ENCODE measurements at regions not wholly inside any gene's neighbourhood (a gene's known extent, or its start where the extent isn't known, plus 50 kb on each side); places are given as distances from the start of the nearest gene placed in this dataset.

GRCh38 chr5:158397278-158397677, 538.3 kb upstream of the CLINT1 start:
- H3K36me3 ChIP-seq (ENCODE audit: low read depth, low read length): no peaks in the 10 kb centered on the region
- H4K20me1 ChIP-seq (ENCODE audit: low read length): no peaks in the 10 kb centered on the region
- ATAC-seq (no peak), DNase-seq (no peak)
- ChIA-PET CTCF (no interaction called here), POLR2A (ENCODE audit: unreplicated experiment) (no interaction called here)
- TF ChIP-seq EZH2phosphoT487 (IDR thresholded peaks at IDR 0.05; ENCODE audit: borderline replicate concordance, low read length) (no peak), CTCF (conservative IDR thresholded peaks at IDR 0.05; ENCODE audit: low read depth, low read length) (no peak), EZH2 (IDR thresholded peaks at IDR 0.05; ENCODE audit: low read length, unreplicated experiment) (no peak)
- H3K9me3 ChIP-seq (ENCODE audit: low read length): no peaks in the 10 kb centered on the region
- H3K79me2 ChIP-seq (ENCODE audit: low read length): no peaks in the 10 kb centered on the region
- no peak overlapping the region for H3K4me3 ChIP-seq (ENCODE audit: low read length)
- no TSS peak for BruUV-seq (replicated peaks)
- H3K4me2 ChIP-seq (ENCODE audit: low read length): no peak overlapping the region
- H3F3A ChIP-seq (ENCODE audit: low read length, unreplicated experiment): no peaks in the 10 kb centered on the region
- intact Hi-C loops (cut with micrococcal nuclease): no loop called here
- H3K9ac ChIP-seq (ENCODE audit: low read length): no peak overlapping the region
- H3K27me3 ChIP-seq (ENCODE audit: low read length): no peaks in the 10 kb centered on the region
- no peak overlapping the region for H3K27ac ChIP-seq (ENCODE audit: low read length)
- no peak overlapping the region for H2AFZ ChIP-seq (ENCODE audit: low read length)
- no peaks in the 10 kb centered on the region for H3K9me2 ChIP-seq (replicated peaks; ENCODE audit: low read length)
- peaks cover 13% of the 10 kb centered on the region for H3K4me1 ChIP-seq (ENCODE audit: insufficient read depth, low read length)

- intact Hi-C loops (cut with micrococcal nuclease): no loop called here
- no peak for TF ChIP-seq EZH2phosphoT487 (IDR thresholded peaks at IDR 0.05; ENCODE audit: borderline replicate concordance, low read length)
- TF ChIP-seq CTCF (conservative IDR thresholded peaks at IDR 0.05; ENCODE audit: low read depth, low read length): no peak
- TF ChIP-seq EZH2 (IDR thresholded peaks at IDR 0.05; ENCODE audit: low read length, unreplicated experiment): no peak
- ATAC-seq (no peak), DNase-seq (no peak)
- CTCF ChIA-PET: no interaction called here
- H3K27me3 ChIP-seq (ENCODE audit: low read length): no peaks in the 10 kb centered on the region
- POLR2A ChIA-PET (ENCODE audit: unreplicated experiment): no interaction called here
- H3K36me3 ChIP-seq (ENCODE audit: low read depth, low read length): no peaks in the 10 kb centered on the region
- H3K9me2 ChIP-seq (replicated peaks; ENCODE audit: low read length): no peaks in the 10 kb centered on the region
- BruUV-seq (replicated peaks): no TSS peak
- no peaks in the 10 kb centered on the region for H3K9me3 ChIP-seq (ENCODE audit: low read length)
- H3K4me2 ChIP-seq (ENCODE audit: low read length): no peak overlapping the region
- no peak overlapping the region for H3K27ac ChIP-seq (ENCODE audit: low read length)
- no peaks in the 10 kb centered on the region for H3F3A ChIP-seq (ENCODE audit: low read length, unreplicated experiment)
- H3K4me1 ChIP-seq (ENCODE audit: insufficient read depth, low read length): peaks cover 41% of the 10 kb centered on the region
- H3K9ac ChIP-seq (ENCODE audit: low read length): no peak overlapping the region
- H4K20me1 ChIP-seq (ENCODE audit: low read length): no peaks in the 10 kb centered on the region
- H3K79me2 ChIP-seq (ENCODE audit: low read length): no peaks in the 10 kb centered on the region
- H3K4me3 ChIP-seq (ENCODE audit: low read length): no peak overlapping the region
- H2AFZ ChIP-seq (ENCODE audit: low read length): no peak overlapping the region
Measured at GRCh38 chr5:158394102-158394501, 535.2 kb upstream of the CLINT1 start.

DNA sequence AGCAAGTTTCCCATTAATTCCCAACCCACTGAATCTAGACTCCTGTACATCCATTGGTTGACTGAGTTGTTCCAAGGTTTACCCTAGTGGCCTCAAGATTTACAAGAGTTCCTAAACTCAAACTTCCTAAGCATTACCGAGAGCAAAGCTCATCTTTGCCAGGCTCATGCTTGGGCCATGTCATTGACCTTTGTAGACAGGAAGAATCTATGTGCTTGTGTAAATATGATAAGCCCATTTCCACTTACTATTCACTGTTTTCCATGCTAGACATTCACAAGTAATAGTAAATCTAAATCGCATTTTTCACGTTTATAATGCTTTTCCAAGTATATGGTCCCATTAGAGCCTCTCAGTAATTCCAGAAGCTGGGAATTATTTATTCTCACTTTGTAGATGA, 534.5 kb upstream of the CLINT1 start:
- H4K20me1 ChIP-seq (ENCODE audit: low read length): no peaks in the 10 kb centered on the region
- DNase-seq (no peak), ATAC-seq (no peak)
- H2AFZ ChIP-seq (ENCODE audit: low read length): no peak overlapping the region
- no peak overlapping the region for H3K9ac ChIP-seq (ENCODE audit: low read length)
- no peaks in the 10 kb centered on the region for H3K27me3 ChIP-seq (ENCODE audit: low read length)
- no peaks in the 10 kb centered on the region for H3K36me3 ChIP-seq (ENCODE audit: low read depth, low read length)
- no peak overlapping the region for H3K27ac ChIP-seq (ENCODE audit: low read length)
- no peak overlapping the region for H3K4me3 ChIP-seq (ENCODE audit: low read length)
- BruUV-seq (replicated peaks): no TSS peak
- intact Hi-C loops (cut with micrococcal nuclease): no loop called here
- no peaks in the 10 kb centered on the region for H3K9me2 ChIP-seq (replicated peaks; ENCODE audit: low read length)
- H3F3A ChIP-seq (ENCODE audit: low read length, unreplicated experiment): no peaks in the 10 kb centered on the region
- H3K4me2 ChIP-seq (ENCODE audit: low read length): no peak overlapping the region
- TF ChIP-seq CTCF (conservative IDR thresholded peaks at IDR 0.05; ENCODE audit: low read depth, low read length) (no peak), EZH2phosphoT487 (IDR thresholded peaks at IDR 0.05; ENCODE audit: borderline replicate concordance, low read length) (no peak), EZH2 (IDR thresholded peaks at IDR 0.05; ENCODE audit: low read length, unreplicated experiment) (no peak)
- no peaks in the 10 kb centered on the region for H3K9me3 ChIP-seq (ENCODE audit: low read length)
- H3K79me2 ChIP-seq (ENCODE audit: low read length): no peaks in the 10 kb centered on the region
- CTCF ChIA-PET: no interaction called here
- POLR2A ChIA-PET (ENCODE audit: unreplicated experiment): no interaction called here
- H3K4me1 ChIP-seq (ENCODE audit: insufficient read depth, low read length): peaks cover 41% of the 10 kb centered on the region

Measured in PC-3 (cell line).